ENCODE measurements at regions not wholly inside any gene's neighbourhood (a gene's known extent, or its start where the extent isn't known, plus 50 kb on each side); places are given as distances from the start of the nearest gene placed in this dataset.
A peak's percentile ranks its signal among the peaks of the same experiment; 100 is the strongest.
"Not testable (repeated sequence)": the region's sequence is repeated elsewhere in the genome, so short reads cannot be mapped to it uniquely, and the experiment has no call there.

GRCh38 chr1:149237515-149237914 lies 134.2 kb upstream of the NBPF9 start:
- H3K36me3 Mint-ChIP-seq (ENCODE audit: low read depth); CTCF ChIA-PET: not testable (repeated sequence)

DNA sequence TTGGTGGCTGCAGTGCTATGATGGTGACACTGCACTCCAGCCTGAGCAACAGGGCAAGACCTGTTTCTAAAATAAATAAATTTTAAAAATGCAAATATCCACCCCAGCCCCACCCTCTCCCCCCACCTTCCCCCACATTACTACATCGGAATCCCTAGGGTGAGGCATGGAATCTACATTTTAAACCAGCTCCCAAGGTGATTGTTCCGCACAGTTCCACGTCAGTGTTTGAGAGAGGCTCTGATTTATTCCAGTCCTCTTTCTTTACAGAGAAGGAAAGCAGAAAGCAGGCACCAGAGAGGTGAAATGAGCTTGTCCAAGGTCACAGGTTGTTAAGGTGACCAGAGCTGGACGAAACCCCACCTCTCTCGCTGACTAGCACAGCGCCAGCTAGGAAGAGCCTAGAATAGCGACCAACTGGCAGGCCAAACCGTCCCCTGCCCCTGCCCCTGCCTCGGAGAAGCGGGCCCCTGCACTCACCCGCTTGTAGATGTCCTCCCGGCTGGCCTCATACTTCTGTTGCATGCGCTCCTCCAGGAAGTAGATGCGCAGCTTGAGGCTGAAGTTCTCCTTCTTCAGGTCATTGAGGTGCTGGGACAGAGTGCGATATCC lies 136.7 kb upstream of the NBPF9 start:
- DNase-seq; intact Hi-C loops (cut with micrococcal nuclease): not testable (repeated sequence)

More at GRCh38 chr1:149237515-149237914, 134.2 kb upstream of the NBPF9 start:
- H3K27ac Mint-ChIP-seq; H3K4me3 Mint-ChIP-seq; DNase-seq; POLR2A ChIA-PET; H3K9me3 Mint-ChIP-seq; intact Hi-C loops (cut with micrococcal nuclease); H3K27me3 Mint-ChIP-seq; H3K4me1 Mint-ChIP-seq (ENCODE audit: low read depth): not testable (repeated sequence)
- ATAC-seq = peak; percentile 13

DNA sequence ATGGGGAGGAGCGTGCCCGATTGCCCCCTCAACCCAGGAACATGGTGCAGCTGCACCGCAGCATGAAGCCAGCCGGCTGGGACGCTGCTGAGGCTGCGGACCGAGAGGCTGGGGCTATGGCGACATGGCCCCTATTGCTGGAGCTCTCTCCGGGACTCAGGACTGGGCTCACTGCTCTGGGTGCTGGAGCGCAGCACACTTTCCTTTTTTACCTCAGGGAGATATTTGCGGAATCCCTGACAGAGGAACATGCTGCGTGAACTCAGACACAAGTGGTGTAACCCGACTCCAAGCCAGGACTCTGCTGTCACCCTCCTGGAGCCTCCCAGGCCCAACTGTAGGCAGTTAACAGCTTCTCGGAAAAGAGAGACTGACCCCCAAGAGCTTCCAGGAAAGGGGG lies 137.2 kb upstream of the NBPF9 start:
- CTCF ChIA-PET; H3K27me3 Mint-ChIP-seq; ATAC-seq; DNase-seq; H3K4me3 Mint-ChIP-seq; H3K27ac Mint-ChIP-seq; H3K36me3 Mint-ChIP-seq (ENCODE audit: low read depth); H3K4me1 Mint-ChIP-seq (ENCODE audit: low read depth); POLR2A ChIA-PET; intact Hi-C loops (cut with micrococcal nuclease); H3K9me3 Mint-ChIP-seq: not testable (repeated sequence)

More for the DNA sequence above, 136.7 kb upstream of the NBPF9 start:
- H3K27me3 Mint-ChIP-seq; POLR2A ChIA-PET; ATAC-seq; H3K4me1 Mint-ChIP-seq (ENCODE audit: low read depth); H3K9me3 Mint-ChIP-seq; H3K27ac Mint-ChIP-seq; H3K36me3 Mint-ChIP-seq (ENCODE audit: low read depth); H3K4me3 Mint-ChIP-seq; CTCF ChIA-PET: not testable (repeated sequence)

- H3K4me1 Mint-ChIP-seq (ENCODE audit: low read depth); H3K27ac Mint-ChIP-seq; H3K9me3 Mint-ChIP-seq; ATAC-seq; H3K36me3 Mint-ChIP-seq (ENCODE audit: low read depth); H3K4me3 Mint-ChIP-seq; H3K27me3 Mint-ChIP-seq; intact Hi-C loops (cut with micrococcal nuclease); POLR2A ChIA-PET; CTCF ChIA-PET; DNase-seq: not testable (repeated sequence)
These were observed 137.9 kb upstream of the NBPF9 start for GRCh38 chr1:149241272-149241671.

DNA sequence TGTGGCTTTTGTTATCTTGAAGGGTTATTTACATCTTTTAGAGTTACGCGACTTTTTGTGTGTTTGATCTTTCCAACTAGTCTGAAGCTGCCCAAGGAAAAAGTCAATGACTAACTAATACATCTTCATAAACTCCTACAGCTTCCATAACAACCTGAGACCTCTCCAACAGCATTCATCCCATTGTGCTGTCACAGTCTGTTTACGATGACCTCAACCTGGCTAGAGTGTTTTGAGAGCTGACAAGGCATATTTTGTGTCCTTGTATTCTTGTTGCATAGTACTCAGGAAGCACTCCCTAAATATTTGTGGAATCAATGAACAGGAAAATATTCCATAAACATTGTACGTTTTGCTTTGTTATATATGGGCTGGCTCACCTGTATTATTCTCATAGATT lies 140.2 kb upstream of the NBPF9 start:
- DNase-seq; H3K4me3 Mint-ChIP-seq; intact Hi-C loops (cut with micrococcal nuclease); POLR2A ChIA-PET; H3K36me3 Mint-ChIP-seq (ENCODE audit: low read depth); CTCF ChIA-PET; H3K4me1 Mint-ChIP-seq (ENCODE audit: low read depth); H3K9me3 Mint-ChIP-seq; H3K27me3 Mint-ChIP-seq; H3K27ac Mint-ChIP-seq; ATAC-seq: not testable (repeated sequence)

GRCh38 chr1:149244621-149245020 lies 141.3 kb upstream of the NBPF9 start:
- H3K27me3 Mint-ChIP-seq; H3K27ac Mint-ChIP-seq; H3K36me3 Mint-ChIP-seq (ENCODE audit: low read depth); ATAC-seq; H3K4me1 Mint-ChIP-seq (ENCODE audit: low read depth); H3K9me3 Mint-ChIP-seq; CTCF ChIA-PET; H3K4me3 Mint-ChIP-seq; intact Hi-C loops (cut with micrococcal nuclease); DNase-seq; POLR2A ChIA-PET: not testable (repeated sequence)

GRCh38 chr1:149246212-149246611 lies 142.9 kb upstream of the NBPF9 start:
- H3K27ac Mint-ChIP-seq; intact Hi-C loops (cut with micrococcal nuclease); H3K9me3 Mint-ChIP-seq; ATAC-seq; H3K4me1 Mint-ChIP-seq (ENCODE audit: low read depth); DNase-seq; CTCF ChIA-PET; POLR2A ChIA-PET; H3K36me3 Mint-ChIP-seq (ENCODE audit: low read depth); H3K27me3 Mint-ChIP-seq; H3K4me3 Mint-ChIP-seq: not testable (repeated sequence)

DNA sequence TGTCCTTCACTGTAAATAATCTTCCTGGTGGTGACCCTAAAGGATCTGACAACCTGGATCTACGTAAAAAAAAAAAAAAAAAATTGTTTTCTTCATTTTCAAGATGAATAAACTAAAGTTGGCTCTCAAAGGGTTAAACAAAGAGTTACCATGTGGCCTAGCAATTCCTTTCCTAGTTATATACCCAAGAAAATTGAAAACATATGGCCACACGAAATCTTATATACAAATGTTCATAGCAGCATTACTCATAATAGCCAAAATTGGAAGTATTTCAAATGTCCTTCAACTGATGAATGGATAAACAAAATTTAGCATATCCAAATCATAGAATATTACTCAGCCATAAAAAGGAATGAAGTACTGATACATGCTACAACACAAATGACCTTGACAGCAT lies 145.3 kb upstream of the NBPF9 start:
- DNase-seq; POLR2A ChIA-PET; H3K4me1 Mint-ChIP-seq (ENCODE audit: low read depth); H3K27ac Mint-ChIP-seq; H3K27me3 Mint-ChIP-seq; intact Hi-C loops (cut with micrococcal nuclease); H3K9me3 Mint-ChIP-seq; CTCF ChIA-PET; H3K36me3 Mint-ChIP-seq (ENCODE audit: low read depth); H3K4me3 Mint-ChIP-seq; ATAC-seq: not testable (repeated sequence)

GRCh38 chr1:149249850-149250467 lies 146.6 kb upstream of the NBPF9 start:
- H3K4me1 Mint-ChIP-seq (ENCODE audit: low read depth); CTCF ChIA-PET; POLR2A ChIA-PET; H3K36me3 Mint-ChIP-seq (ENCODE audit: low read depth); DNase-seq; H3K27me3 Mint-ChIP-seq; H3K4me3 Mint-ChIP-seq; H3K27ac Mint-ChIP-seq; intact Hi-C loops (cut with micrococcal nuclease); H3K9me3 Mint-ChIP-seq; ATAC-seq: not testable (repeated sequence)

DNA sequence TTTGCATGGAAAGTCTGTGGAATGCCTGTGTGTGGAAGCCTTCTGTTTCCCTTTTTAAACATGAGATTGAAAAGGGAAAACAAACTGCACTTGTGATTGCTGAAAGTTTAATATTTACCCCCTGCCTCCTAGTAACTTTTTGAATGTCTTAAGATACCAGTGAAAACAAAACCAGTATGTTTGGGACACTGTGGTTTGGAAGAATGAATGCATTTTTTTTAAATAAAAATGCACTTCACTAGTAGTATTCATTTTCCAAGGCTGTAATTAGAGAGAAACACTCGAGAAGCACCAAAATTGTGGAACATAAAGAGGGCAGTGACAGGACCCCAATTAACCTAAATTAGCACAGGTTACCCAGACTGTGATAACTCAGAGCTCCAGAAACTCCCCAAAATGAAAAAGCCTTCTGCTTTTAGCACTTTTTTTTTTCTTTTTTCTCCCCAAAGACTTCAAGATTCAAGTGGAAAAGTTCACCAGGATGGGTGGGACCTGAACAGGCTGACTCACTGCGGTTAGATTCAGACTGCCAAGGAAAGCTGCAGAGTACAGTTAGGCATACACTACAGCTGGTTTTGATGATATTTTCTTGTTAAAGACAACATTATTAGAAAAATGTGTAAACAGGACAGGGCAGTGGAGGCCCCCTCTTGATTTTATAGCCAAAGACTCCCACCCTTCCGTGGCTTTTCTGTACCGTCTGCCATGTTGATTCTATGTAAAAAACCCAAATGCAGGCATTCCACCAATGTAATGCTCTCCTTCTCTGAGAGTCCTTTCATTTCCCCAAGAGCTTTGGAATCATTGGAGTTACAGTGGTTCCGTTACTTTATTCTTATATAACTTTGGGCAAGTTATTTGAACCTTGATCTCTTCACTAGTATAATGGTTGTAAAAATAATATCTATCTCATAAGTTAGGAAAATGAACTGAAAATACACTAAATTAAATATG lies 151.8 kb upstream of the NBPF9 start:
- H3K27ac Mint-ChIP-seq; H3K9me3 Mint-ChIP-seq; H3K4me1 Mint-ChIP-seq (ENCODE audit: low read depth); CTCF ChIA-PET; POLR2A ChIA-PET; H3K27me3 Mint-ChIP-seq; H3K36me3 Mint-ChIP-seq (ENCODE audit: low read depth); DNase-seq; ATAC-seq; H3K4me3 Mint-ChIP-seq; intact Hi-C loops (cut with micrococcal nuclease): not testable (repeated sequence)

DNA sequence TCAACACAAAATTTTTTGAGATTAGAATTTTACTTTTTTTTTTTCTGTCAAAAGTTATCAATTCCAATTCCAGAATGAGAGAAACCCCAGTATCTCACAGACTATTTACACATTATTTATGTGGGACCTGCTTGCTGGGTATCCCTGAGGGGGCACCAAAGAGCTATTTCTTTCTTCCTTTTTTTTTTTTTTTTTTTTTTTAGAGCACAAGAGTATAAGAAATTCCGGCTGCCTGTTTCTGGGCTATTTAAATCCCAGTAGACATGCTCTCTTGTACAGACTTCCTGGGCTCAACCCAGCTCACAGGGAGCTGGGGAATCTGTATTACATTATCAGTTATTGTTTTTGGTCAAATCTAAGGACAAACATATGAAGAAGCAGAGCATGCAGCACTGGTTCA lies 156.9 kb upstream of the NBPF9 start:
- H3K36me3 Mint-ChIP-seq (ENCODE audit: low read depth); H3K27me3 Mint-ChIP-seq; intact Hi-C loops (cut with micrococcal nuclease); H3K27ac Mint-ChIP-seq; H3K9me3 Mint-ChIP-seq; POLR2A ChIA-PET; CTCF ChIA-PET; ATAC-seq; H3K4me1 Mint-ChIP-seq (ENCODE audit: low read depth); H3K4me3 Mint-ChIP-seq; DNase-seq: not testable (repeated sequence)

All from activated CD8-positive, alpha-beta T cell treated with anti-CD3 and anti-CD28 coated beads for 36 hours (primary cell).